Neural progenitor cell (in vitro differentiated cells): ENCODE measurements at regions not wholly inside any gene's neighbourhood (a gene's known extent, or its start where the extent isn't known, plus 50 kb on each side); places are given as distances from the start of the nearest gene placed in this dataset.

Experiments used
- DNase-seq: peaks from one replicate; pipeline ENCODE4 v3.0.0-alpha.2; 2016; ENCODE audit warnings: low spot score
- H2AFZ ChIP-seq: fragments of 200-600 bp; sonication (generic); replicated peaks from 2 replicates; pipeline ENCODE4 v1.6.1; 2016; ENCODE audit warnings: antibody characterized with exemption
- H3F3A ChIP-seq: fragments of 200-600 bp; sonication (generic); 2 replicates; pipeline ENCODE4 v1.6.1; 2016; ENCODE audit warnings: antibody characterized with exemption, low read depth
- H3K27ac ChIP-seq: fragments of 200-600 bp; sonication (generic); 2 replicates; pipeline ENCODE4 v1.5.1; 2016; ENCODE audit warnings: mild to moderate bottlenecking
- H3K27me3 ChIP-seq: fragments of 200-600 bp; sonication (generic); 2 replicates; pipeline ENCODE4 v1.6.1; 2016; ENCODE audit warnings: mild to moderate bottlenecking, moderate library complexity
- H3K36me3 ChIP-seq: fragments of 200-600 bp; sonication (generic); 2 replicates; pipeline ENCODE4 v1.5.1; 2016
- H3K4me1 ChIP-seq: fragments of 200-600 bp; sonication (generic); 2 replicates; pipeline ENCODE4 v1.6.1; 2016; ENCODE audit warnings: mixed run types
- H3K4me2 ChIP-seq: fragments of 200-600 bp; sonication (generic); 2 replicates; pipeline ENCODE4 v1.6.1; 2016
- H3K4me3 ChIP-seq: fragments of 200-600 bp; sonication (generic); 2 replicates; pipeline ENCODE4 v1.5.1; 2016
- H3K79me2 ChIP-seq: fragments of 200-600 bp; sonication (generic); 2 replicates; pipeline ENCODE4 v1.6.1; 2016; ENCODE audit warnings: low read depth
- H3K9ac ChIP-seq: fragments of 200-600 bp; sonication (generic); 2 replicates; pipeline ENCODE4 v1.6.1; 2016
- H3K9me3 ChIP-seq: fragments of 200-600 bp; sonication (generic); 2 replicates; pipeline ENCODE4 v1.5.1; 2016; ENCODE audit warnings: low read depth
- H4K20me1 ChIP-seq: fragments of 200-600 bp; sonication (generic); 2 replicates; pipeline ENCODE4 v1.6.1; 2016; ENCODE audit warnings: low read depth
- H3K27ac Mint-ChIP-seq: 3 replicates; pipeline ENCODE4 v1.8.0; 2021; ENCODE audit warnings: mixed read lengths
- H3K27me3 Mint-ChIP-seq: 2 replicates; pipeline ENCODE4 v1.8.0; 2022; ENCODE audit warnings: low read depth, mild to moderate bottlenecking, inconsistent platforms, moderate library complexity, mixed read lengths; ENCODE audit not compliant: insufficient read depth
- H3K36me3 Mint-ChIP-seq: 3 replicates; pipeline ENCODE4 v1.8.0; 2021; ENCODE audit warnings: mixed read lengths
- H3K4me1 Mint-ChIP-seq: 3 replicates; pipeline ENCODE4 v1.8.0; 2021; ENCODE audit warnings: mixed read lengths
- H3K4me3 Mint-ChIP-seq: 3 replicates; pipeline ENCODE4 v1.8.0; 2021; ENCODE audit warnings: mild to moderate bottlenecking, moderate library complexity, mixed read lengths
- H3K9me3 Mint-ChIP-seq: 3 replicates; pipeline ENCODE4 v1.8.0; 2020; ENCODE audit warnings: mixed read lengths
- EZH2 ChIP-seq: fragments of 200-600 bp; sonication (generic); IDR thresholded peaks from 2 replicates; pipeline ENCODE4 v1.6.1; 2017; ENCODE audit warnings: antibody characterized with exemption, mild to moderate bottlenecking, moderate library complexity
- EZH2phosphoT487 ChIP-seq: fragments of 200-600 bp; sonication (generic); IDR thresholded peaks from 2 replicates; pipeline ENCODE4 v1.6.1; 2017; ENCODE audit warnings: antibody characterized with exemption
- TF ChIP-seq, protein P1 (sequence below): fragments of 200-600 bp; sonication (generic); IDR thresholded peaks from 2 replicates; pipeline ENCODE4 v1.5.1; 2017; ENCODE audit warnings: antibody characterized with exemption, mild to moderate bottlenecking

DNA sequence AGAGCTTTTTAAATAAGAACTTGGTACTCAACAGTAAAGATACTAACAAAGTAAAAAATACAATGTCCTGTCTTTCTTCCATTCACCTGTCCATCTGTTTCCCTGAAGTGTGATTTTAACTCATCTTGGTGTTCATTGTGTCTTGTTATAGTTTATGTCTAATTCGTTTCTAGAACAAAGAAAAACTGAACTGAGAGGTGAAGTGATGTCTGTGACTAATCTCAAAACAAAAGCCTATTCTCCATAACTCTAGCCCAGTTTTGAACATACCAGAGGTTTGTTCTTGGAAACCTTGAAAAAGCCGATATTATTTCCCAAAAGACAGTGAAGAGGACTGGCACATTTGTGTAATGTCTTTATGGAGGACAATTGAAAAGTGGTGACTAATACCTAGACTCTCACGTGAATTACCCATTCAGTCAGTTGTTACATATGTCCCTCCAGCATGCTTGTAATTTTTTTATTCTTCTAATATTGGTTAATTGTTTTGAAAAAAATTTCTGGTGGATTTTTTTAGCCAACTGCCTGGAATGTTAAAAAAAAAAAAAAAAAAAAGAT is 725.8 kb downstream of the SATB2 start:
- Histone ChIP-seq H3K4me1 (no peaks in the 10 kb centered on the region), H2AFZ (no peak overlapping the region), H3K27ac (no peak overlapping the region), H3K9ac (no peak overlapping the region), H3K79me2 (no peaks in the 10 kb centered on the region), H3K4me2 (no peak overlapping the region), H4K20me1 (no peaks in the 10 kb centered on the region), H3K9me3 (no peaks in the 10 kb centered on the region), H3K27me3 (no peaks in the 10 kb centered on the region), H3K36me3 (no peaks in the 10 kb centered on the region), H3F3A (no peaks in the 10 kb centered on the region), H3K4me3 (no peak overlapping the region)
- H3K9me3 Mint-ChIP-seq: no peaks in the 10 kb centered on the region
- peaks cover 15% of the 10 kb centered on the region for H3K4me1 Mint-ChIP-seq
- H3K4me3 Mint-ChIP-seq: no peak overlapping the region
- peaks cover 2% of the 10 kb centered on the region for H3K27me3 Mint-ChIP-seq
- H3K36me3 Mint-ChIP-seq: no peaks in the 10 kb centered on the region
- TF ChIP-seq EZH2: no peak
- TF ChIP-seq, protein P1, sequence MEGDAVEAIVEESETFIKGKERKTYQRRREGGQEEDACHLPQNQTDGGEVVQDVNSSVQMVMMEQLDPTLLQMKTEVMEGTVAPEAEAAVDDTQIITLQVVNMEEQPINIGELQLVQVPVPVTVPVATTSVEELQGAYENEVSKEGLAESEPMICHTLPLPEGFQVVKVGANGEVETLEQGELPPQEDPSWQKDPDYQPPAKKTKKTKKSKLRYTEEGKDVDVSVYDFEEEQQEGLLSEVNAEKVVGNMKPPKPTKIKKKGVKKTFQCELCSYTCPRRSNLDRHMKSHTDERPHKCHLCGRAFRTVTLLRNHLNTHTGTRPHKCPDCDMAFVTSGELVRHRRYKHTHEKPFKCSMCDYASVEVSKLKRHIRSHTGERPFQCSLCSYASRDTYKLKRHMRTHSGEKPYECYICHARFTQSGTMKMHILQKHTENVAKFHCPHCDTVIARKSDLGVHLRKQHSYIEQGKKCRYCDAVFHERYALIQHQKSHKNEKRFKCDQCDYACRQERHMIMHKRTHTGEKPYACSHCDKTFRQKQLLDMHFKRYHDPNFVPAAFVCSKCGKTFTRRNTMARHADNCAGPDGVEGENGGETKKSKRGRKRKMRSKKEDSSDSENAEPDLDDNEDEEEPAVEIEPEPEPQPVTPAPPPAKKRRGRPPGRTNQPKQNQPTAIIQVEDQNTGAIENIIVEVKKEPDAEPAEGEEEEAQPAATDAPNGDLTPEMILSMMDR: no peak
- TF ChIP-seq EZH2phosphoT487: no peak
- no peak overlapping the region for H3K27ac Mint-ChIP-seq
- no peak for DNase-seq

DNA sequence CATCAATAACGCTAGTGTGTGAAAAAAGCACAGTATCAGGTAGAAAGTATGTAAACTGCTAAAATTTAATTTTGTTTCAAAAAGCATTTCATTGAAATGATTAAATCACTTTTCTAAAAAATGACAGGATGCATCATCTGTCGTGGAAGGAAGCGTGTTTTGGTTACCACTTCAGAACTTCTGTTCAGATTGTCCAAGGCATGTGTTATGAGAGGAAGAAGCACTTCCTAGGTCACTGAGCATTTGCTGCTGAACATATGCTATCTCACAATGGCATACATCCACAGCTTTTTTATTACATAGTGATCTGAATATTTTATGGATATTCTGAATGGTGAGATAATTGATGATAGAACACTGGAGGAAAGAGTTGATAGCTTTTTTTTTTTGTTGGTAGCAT is 737.5 kb downstream of the SATB2 start:
- Histone ChIP-seq H3F3A (no peaks in the 10 kb centered on the region), H3K79me2 (no peaks in the 10 kb centered on the region), H2AFZ (no peak overlapping the region), H4K20me1 (no peaks in the 10 kb centered on the region), H3K27ac (no peak overlapping the region), H3K4me2 (no peak overlapping the region), H3K9me3 (no peaks in the 10 kb centered on the region), H3K9ac (no peak overlapping the region), H3K36me3 (no peaks in the 10 kb centered on the region), H3K4me1 (no peaks in the 10 kb centered on the region), H3K27me3 (no peaks in the 10 kb centered on the region), H3K4me3 (no peak overlapping the region)
- no peaks in the 10 kb centered on the region for H3K36me3 Mint-ChIP-seq
- TF ChIP-seq, protein P1: no peak
- TF ChIP-seq EZH2 (no peak), EZH2phosphoT487 (no peak)
- DNase-seq: no peak
- H3K4me1 Mint-ChIP-seq: no peaks in the 10 kb centered on the region
- H3K9me3 Mint-ChIP-seq: no peaks in the 10 kb centered on the region
- no peaks in the 10 kb centered on the region for H3K27me3 Mint-ChIP-seq
- no peak overlapping the region for H3K27ac Mint-ChIP-seq
- no peak overlapping the region for H3K4me3 Mint-ChIP-seq

DNA sequence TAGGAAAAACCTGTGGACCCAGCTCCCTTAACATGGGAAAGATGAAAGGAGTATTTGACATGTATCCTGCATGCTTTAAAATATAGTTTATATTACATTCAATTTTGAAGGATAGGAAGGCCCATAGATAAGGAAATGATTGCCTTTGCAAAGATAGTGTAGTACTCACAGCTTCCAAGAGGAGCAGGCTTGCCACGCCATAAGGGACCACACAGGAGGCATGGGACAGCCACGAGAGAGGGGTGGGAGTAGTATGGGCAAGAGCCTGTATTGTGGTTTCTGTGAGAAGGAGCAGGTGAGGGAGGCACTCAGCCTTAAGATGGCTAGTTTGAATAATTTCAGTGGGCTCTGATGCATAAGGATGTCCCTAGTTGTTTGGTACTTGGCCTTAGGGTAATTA is 740.3 kb downstream of the SATB2 start:
- no peaks in the 10 kb centered on the region for H3K27me3 ChIP-seq
- no peaks in the 10 kb centered on the region for H3K79me2 ChIP-seq
- no peak overlapping the region for H3K27ac ChIP-seq
- H3K4me3 ChIP-seq: no peak overlapping the region
- H3K4me3 Mint-ChIP-seq: no peak overlapping the region
- no peaks in the 10 kb centered on the region for H3K36me3 Mint-ChIP-seq
- H3K27ac Mint-ChIP-seq: no peak overlapping the region
- H3K4me1 Mint-ChIP-seq: no peaks in the 10 kb centered on the region
- H4K20me1 ChIP-seq: no peaks in the 10 kb centered on the region
- no peak overlapping the region for H3K9ac ChIP-seq
- no peaks in the 10 kb centered on the region for H3K36me3 ChIP-seq
- H3K9me3 ChIP-seq: no peaks in the 10 kb centered on the region
- DNase-seq: peak; percentile 6
- no peaks in the 10 kb centered on the region for H3K9me3 Mint-ChIP-seq
- no peaks in the 10 kb centered on the region for H3F3A ChIP-seq
- H2AFZ ChIP-seq: no peak overlapping the region
- H3K4me1 ChIP-seq: no peaks in the 10 kb centered on the region
- no peak overlapping the region for H3K4me2 ChIP-seq
- TF ChIP-seq, protein P1: no peak
- TF ChIP-seq EZH2: no peak
- no peak for TF ChIP-seq EZH2phosphoT487
- no peaks in the 10 kb centered on the region for H3K27me3 Mint-ChIP-seq
